GM12872 (cell line): ENCODE measurements at regions not wholly inside any gene's neighbourhood (a gene's known extent, or its start where the extent isn't known, plus 50 kb on each side); places are given as distances from the start of the nearest gene placed in this dataset.

Experiments used
- CTCF ChIP-seq: IDR thresholded peaks from 3 replicates; pipeline ENCODE4 v1.5.1; 2011; ENCODE audit warnings: low read depth, mild to moderate bottlenecking, low read length, moderate library complexity; ENCODE audit not compliant: insufficient read depth

GRCh38 chr3:152043620-152044019 lies 170.2 kb downstream of the SUCNR1 start:
- no peak for TF ChIP-seq CTCF

DNA sequence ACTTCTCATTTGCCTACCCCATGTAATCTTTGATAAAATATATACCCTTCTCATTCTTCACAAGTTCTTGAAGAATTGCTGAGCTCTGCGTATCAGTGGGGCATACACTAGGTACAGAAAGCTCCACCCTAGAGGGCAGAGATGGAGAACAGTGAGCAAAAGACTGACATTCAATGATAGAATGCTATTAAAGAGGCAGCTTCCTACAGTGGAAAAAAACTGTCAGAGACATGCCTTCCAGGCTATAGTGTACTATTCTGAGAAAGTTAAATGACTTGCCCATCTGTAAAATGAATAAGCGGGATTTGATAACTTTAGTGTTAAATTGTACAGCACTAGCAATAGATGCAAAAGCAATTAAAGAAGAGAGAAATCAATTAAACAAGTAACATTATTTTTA lies 172.8 kb downstream of the SUCNR1 start:
- no peak for TF ChIP-seq CTCF

DNA sequence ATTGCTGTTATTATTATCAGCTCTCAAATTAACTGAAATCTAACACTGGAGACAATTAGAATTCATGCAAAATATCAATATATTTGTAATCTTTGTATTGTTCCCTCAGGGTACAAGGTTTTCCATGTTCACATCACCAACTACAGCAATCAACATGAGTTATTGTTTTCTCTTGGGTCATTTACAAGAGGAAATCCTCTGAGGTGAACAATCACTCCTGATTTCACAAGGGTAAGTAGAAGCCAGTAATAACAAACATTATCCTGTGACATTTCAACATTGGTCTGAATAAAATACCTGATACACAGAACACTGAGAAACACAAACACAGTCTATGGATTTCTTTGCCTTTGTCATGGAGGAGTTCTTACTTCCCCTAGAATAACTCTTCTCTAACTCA lies 174.0 kb downstream of the SUCNR1 start:
- no peak for TF ChIP-seq CTCF

DNA sequence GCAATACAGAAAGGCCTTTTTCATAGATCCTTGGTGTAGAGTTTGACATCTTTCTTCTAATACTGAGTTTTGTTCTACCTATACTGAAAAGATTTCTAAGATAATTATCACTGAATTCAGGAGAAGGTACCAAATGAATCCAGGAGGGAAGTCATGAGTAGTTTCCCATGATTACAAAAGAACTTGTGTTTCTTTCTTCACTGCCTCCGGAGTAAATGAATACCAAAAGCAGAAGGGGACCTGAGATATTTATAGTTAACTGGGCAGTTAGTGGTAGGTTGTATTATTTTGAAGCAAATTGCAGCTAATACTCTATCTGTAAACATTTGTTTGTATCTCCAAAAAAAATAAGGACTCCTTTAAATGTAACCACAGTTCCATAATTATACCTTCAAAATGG lies 175.4 kb downstream of the SUCNR1 start:
- TF ChIP-seq CTCF = no peak

DNA sequence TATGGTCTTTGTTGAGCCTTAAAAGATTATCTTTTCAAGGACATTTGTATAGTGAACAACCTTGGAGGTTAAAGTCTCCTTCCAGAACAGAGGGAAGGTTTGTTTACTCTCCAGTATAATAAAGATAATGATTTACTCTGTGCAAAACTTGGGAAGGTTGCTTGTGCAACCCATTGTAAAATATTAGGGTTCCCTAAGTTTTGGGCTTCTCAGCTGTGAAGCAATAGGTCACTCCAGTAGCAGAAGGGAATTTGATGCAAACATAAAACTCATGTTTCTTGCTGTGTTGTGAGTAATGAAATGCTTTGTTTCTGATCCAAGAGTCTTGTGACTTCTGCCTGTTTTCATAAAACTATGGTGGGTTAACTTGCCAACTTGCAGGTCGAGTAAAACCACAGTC lies 177.5 kb downstream of the SUCNR1 start:
- TF ChIP-seq CTCF = no peak

DNA sequence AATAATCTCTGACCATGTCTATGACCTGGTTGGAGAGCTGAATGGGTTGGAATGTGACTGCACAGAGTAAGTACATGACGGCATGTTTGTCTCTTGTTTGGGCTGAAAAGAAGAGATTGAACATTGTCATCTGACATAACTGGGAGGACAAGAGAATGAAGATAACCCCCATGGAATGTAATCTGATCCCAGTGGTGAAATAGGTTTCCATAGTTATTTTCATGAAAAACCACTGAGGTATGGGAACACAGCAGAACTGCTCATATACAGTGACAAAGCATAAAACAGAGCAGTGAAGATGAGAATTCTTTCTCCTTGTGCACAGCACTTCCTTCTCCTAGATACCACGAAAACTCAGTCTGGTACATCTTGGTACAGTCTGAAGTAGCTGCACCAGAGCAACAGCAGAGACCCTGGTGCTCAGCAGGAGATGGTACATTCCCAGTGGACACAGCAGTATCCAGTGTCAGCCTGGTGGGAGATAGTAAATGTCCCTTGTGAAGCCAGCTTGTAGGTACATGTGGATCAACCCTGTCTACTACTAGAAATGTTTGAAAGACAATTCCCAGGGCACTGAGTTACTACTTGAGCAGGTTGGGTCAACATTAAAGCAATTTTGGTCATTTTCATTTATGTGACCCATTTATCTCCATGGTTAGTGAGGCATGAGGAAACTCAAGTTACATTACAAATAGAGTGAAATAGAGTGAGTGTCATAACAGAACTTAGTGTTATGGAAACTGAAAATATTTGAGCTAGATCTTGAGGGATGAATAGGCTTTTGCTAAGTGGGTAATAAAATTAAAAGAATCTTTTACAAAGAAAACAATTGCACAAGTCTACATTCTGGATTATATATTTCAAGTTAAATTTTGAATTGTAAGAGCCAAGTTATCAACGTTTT lies 178.3 kb downstream of the SUCNR1 start:
- TF ChIP-seq CTCF = no peak

- TF ChIP-seq CTCF = no peak
These were observed 180.4 kb downstream of the SUCNR1 start for GRCh38 chr3:152053866-152054265.
